Ishikawa (cell line): ENCODE measurements at regions not wholly inside any gene's neighbourhood (a gene's known extent, or its start where the extent isn't known, plus 50 kb on each side); places are given as distances from the start of the nearest gene placed in this dataset.

Experiments
- CEBPB ChIP-seq: IDR thresholded peaks from 2 replicates; pipeline ENCODE4 v1.6.1; 2012
- CREB1 ChIP-seq: IDR thresholded peaks from 2 replicates; pipeline ENCODE4 v1.6.1; 2012; ENCODE audit warnings: low read depth
- EGR1 ChIP-seq: IDR thresholded peaks from 2 replicates; pipeline ENCODE4 v1.6.1; 2012
- EP300 ChIP-seq: IDR thresholded peaks from 2 replicates; pipeline ENCODE4 v1.6.1; 2012; ENCODE audit warnings: borderline replicate concordance
- FOXM1 ChIP-seq: IDR thresholded peaks from 2 replicates; pipeline ENCODE4 v1.6.1; 2012; ENCODE audit warnings: low read depth, borderline replicate concordance
- MAX ChIP-seq: IDR thresholded peaks from 2 replicates; pipeline ENCODE4 v1.6.1; 2012
- NFIC ChIP-seq: IDR thresholded peaks from 2 replicates; pipeline ENCODE4 v1.6.1; 2012
- RAD21 ChIP-seq: IDR thresholded peaks from 2 replicates; pipeline ENCODE4 v1.6.1; 2012; ENCODE audit warnings: low read depth
- TAF1 ChIP-seq: IDR thresholded peaks from 2 replicates; pipeline ENCODE4 v1.6.1; 2012; ENCODE audit warnings: low read depth, mild to moderate bottlenecking
- TCF12 ChIP-seq: IDR thresholded peaks from 2 replicates; pipeline ENCODE4 v1.6.1; 2012; ENCODE audit warnings: low read depth
- TEAD4 ChIP-seq: IDR thresholded peaks from 2 replicates; pipeline ENCODE4 v1.6.1; 2012
- USF1 ChIP-seq: IDR thresholded peaks from 2 replicates; pipeline ENCODE4 v1.6.1; 2012
- YY1 ChIP-seq: IDR thresholded peaks from 2 replicates; pipeline ENCODE4 v1.6.1; 2012; ENCODE audit warnings: low read depth
- ZBTB7A ChIP-seq: IDR thresholded peaks from 2 replicates; pipeline ENCODE4 v1.6.1; 2012; ENCODE audit warnings: low read depth
- TF ChIP-seq, protein P1 (sequence below): IDR thresholded peaks from 2 replicates; pipeline ENCODE4 v1.6.1; 2012; ENCODE audit warnings: low read depth, mild to moderate bottlenecking

DNA sequence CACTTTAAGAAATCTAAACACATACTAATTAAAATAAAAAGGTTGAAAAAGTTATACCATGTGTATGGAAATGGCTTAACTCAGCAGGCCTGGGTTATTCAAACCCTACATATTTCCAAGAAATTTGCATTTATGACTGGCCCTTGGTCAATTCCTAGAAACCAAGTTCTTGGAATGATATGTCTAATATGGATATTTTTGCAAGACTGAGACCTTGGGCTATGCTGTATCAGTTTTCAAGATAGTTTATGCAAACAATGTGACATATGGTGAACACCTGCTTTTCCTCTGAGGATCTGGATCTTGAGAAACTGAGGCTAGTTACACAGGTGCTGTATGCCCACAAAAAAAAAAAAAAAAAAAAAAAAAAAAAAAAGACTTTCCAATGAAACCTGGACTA, 536.9 kb upstream of the HS3ST5 start:
- TF ChIP-seq EGR1 = no peak
- no peak for TF ChIP-seq NFIC
- TF ChIP-seq TAF1 = no peak
- TF ChIP-seq TCF12 = no peak
- TF ChIP-seq ZBTB7A = no peak
- no peak for TF ChIP-seq EP300
- TF ChIP-seq, protein P1, sequence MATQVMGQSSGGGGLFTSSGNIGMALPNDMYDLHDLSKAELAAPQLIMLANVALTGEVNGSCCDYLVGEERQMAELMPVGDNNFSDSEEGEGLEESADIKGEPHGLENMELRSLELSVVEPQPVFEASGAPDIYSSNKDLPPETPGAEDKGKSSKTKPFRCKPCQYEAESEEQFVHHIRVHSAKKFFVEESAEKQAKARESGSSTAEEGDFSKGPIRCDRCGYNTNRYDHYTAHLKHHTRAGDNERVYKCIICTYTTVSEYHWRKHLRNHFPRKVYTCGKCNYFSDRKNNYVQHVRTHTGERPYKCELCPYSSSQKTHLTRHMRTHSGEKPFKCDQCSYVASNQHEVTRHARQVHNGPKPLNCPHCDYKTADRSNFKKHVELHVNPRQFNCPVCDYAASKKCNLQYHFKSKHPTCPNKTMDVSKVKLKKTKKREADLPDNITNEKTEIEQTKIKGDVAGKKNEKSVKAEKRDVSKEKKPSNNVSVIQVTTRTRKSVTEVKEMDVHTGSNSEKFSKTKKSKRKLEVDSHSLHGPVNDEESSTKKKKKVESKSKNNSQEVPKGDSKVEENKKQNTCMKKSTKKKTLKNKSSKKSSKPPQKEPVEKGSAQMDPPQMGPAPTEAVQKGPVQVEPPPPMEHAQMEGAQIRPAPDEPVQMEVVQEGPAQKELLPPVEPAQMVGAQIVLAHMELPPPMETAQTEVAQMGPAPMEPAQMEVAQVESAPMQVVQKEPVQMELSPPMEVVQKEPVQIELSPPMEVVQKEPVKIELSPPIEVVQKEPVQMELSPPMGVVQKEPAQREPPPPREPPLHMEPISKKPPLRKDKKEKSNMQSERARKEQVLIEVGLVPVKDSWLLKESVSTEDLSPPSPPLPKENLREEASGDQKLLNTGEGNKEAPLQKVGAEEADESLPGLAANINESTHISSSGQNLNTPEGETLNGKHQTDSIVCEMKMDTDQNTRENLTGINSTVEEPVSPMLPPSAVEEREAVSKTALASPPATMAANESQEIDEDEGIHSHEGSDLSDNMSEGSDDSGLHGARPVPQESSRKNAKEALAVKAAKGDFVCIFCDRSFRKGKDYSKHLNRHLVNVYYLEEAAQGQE = no peak
- no peak for TF ChIP-seq CEBPB
- no peak for TF ChIP-seq FOXM1
- TF ChIP-seq USF1 = no peak
- TF ChIP-seq TEAD4 = no peak
- TF ChIP-seq MAX = no peak
- no peak for TF ChIP-seq YY1
- no peak for TF ChIP-seq RAD21
- no peak for TF ChIP-seq CREB1

- TF ChIP-seq USF1 = no peak
- TF ChIP-seq YY1 = no peak
- no peak for TF ChIP-seq FOXM1
- TF ChIP-seq TCF12 = no peak
- TF ChIP-seq CREB1 = no peak
- no peak for TF ChIP-seq EGR1
Observed at GRCh38 chr6:114878091-114878490, 535.3 kb upstream of the HS3ST5 start.

- TF ChIP-seq YY1 (no peak), USF1 (no peak), TCF12 (no peak), NFIC (no peak), ZBTB7A (no peak), CEBPB (no peak), TEAD4 (no peak), EGR1 (no peak), EP300 (no peak), FOXM1 (no peak), CREB1 (no peak), MAX (no peak), TAF1 (no peak)
- TF ChIP-seq, protein P1 = no peak
Observed at GRCh38 chr6:114874410-114874809, 531.6 kb upstream of the HS3ST5 start.

DNA sequence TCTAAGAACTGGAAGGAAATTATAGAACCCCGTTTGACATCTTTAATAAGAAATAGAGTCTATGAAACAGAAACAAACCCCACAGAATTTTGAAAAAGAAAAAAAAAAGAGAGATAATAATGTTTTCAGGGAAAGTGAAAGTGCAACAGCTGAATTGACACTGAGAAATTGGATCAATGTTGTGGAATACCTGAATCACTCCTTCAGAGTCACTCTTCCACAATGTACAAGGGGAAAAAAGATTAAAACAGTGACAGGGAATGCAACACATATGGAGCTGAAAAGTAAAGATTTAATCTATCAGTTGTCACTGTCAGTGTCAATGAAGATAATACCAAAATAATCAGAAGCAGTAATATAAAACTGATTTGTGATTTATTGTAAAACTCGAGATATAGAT, 520.8 kb upstream of the HS3ST5 start:
- no peak for TF ChIP-seq CEBPB
- no peak for TF ChIP-seq RAD21
- no peak for TF ChIP-seq CREB1
- TF ChIP-seq, protein P1 = no peak
- no peak for TF ChIP-seq MAX
- TF ChIP-seq EP300 = no peak
- TF ChIP-seq EGR1 = no peak
- TF ChIP-seq TCF12 = no peak
- no peak for TF ChIP-seq ZBTB7A
- TF ChIP-seq TEAD4 = no peak
- TF ChIP-seq TAF1 = no peak
- TF ChIP-seq YY1 = no peak
- TF ChIP-seq USF1 = no peak
- no peak for TF ChIP-seq FOXM1
- TF ChIP-seq NFIC = no peak
